Endodermal cell (in vitro differentiated cells): ENCODE measurements at regions not wholly inside any gene's neighbourhood (a gene's known extent, or its start where the extent isn't known, plus 50 kb on each side); places are given as distances from the start of the nearest gene placed in this dataset.

Experiments used
- DNase-seq: peaks from one replicate; pipeline ENCODE4 v3.0.0-alpha.2; 2017
- H3K27ac ChIP-seq: 2 replicates; pipeline ENCODE4 v1.5.1; 2013; ENCODE audit warnings: mild to moderate bottlenecking, low read depth, low read length, moderate library complexity
- H3K27me3 ChIP-seq: 2 replicates; pipeline ENCODE4 v1.6.1; 2013; ENCODE audit warnings: mild to moderate bottlenecking, low read length, moderate library complexity; ENCODE audit not compliant: insufficient read depth, control insufficient read depth, poor library complexity, severe bottlenecking
- H3K36me3 ChIP-seq: 2 replicates; pipeline ENCODE4 v1.7.0; 2013; ENCODE audit warnings: mild to moderate bottlenecking, low read length, moderate library complexity; ENCODE audit not compliant: control insufficient read depth, insufficient read depth
- H3K4me1 ChIP-seq: one replicate; pipeline ENCODE4 v1.7.0; 2013; ENCODE audit warnings: low read length; ENCODE audit not compliant: control insufficient read depth, insufficient read depth
- H3K4me3 ChIP-seq: 2 replicates; pipeline ENCODE4 v1.5.1; 2013; ENCODE audit warnings: mild to moderate bottlenecking, low read length, moderate library complexity
- H3K9ac ChIP-seq: 2 replicates; pipeline ENCODE4 v1.6.1; 2013; ENCODE audit warnings: mild to moderate bottlenecking, low read length, moderate library complexity; ENCODE audit not compliant: poor library complexity, severe bottlenecking; ENCODE audit errors: extremely low read depth
- H3K9me3 ChIP-seq: 2 replicates; pipeline ENCODE4 v1.6.1; 2013; ENCODE audit warnings: mild to moderate bottlenecking, low read length, moderate library complexity; ENCODE audit not compliant: control insufficient read depth
- H3K27ac Mint-ChIP-seq: 2 replicates; pipeline ENCODE4 v1.8.0; 2020; ENCODE audit warnings: mixed read lengths
- H3K27me3 Mint-ChIP-seq: 2 replicates; pipeline ENCODE4 v1.8.0; 2021; ENCODE audit warnings: mild to moderate bottlenecking, mixed read lengths; ENCODE audit not compliant: insufficient read depth
- H3K36me3 Mint-ChIP-seq: 2 replicates; pipeline ENCODE4 v1.8.0; 2020; ENCODE audit warnings: low read depth, mixed read lengths
- H3K4me1 Mint-ChIP-seq: 2 replicates; pipeline ENCODE4 v1.8.0; 2020; ENCODE audit warnings: mixed read lengths
- H3K4me3 Mint-ChIP-seq: 2 replicates; pipeline ENCODE4 v1.8.0; 2020; ENCODE audit warnings: mild to moderate bottlenecking, moderate library complexity, mixed read lengths
- H3K9me3 Mint-ChIP-seq: 2 replicates; pipeline ENCODE4 v1.8.0; 2020; ENCODE audit warnings: mild to moderate bottlenecking, mixed read lengths
- WGBS, 2 experiments: methylation state at CpG; one replicate each; pipeline versions ENCODE4 v1.1.5 to v1.1.7; 2013; ENCODE audit warnings: missing lambda C conversion rate in 2 of 2, mixed read lengths in 1 of 2; ENCODE audit not compliant: insufficient coverage in 1 of 2, insufficient read length in 1 of 2; 5-methylcytosine and 5-hydroxymethylcytosine counted together
- TF ChIP-seq, protein P1 (sequence below): fragments of 200-600 bp; sonication (generic); conservative IDR thresholded peaks from 2 replicates; pipeline ENCODE4 v1.5.0; 2021; ENCODE audit warnings: antibody characterized with exemption, mild to moderate bottlenecking

DNA sequence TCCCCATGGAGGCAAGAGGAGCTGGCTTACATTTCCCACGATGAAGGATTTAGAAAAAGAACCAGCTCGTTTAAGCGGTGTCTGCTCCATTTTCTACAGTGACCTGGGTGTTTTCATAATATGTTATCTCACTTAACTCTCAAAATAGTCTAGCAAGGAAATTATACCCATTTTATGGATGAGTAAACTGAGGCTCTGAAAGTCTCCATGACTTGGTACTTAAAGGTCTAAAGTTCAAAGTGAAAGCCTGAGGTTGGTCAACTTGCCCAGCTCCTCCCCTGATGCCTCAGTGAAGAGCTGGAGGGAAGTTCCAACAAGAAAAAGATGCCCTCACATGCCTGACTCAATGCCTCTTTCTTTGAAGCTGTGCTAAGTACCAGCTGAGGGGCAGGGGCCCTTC lies 232.0 kb downstream of the CBLN1 start:
- H3K36me3 ChIP-seq = no peaks in the 10 kb centered on the region
- no peaks in the 10 kb centered on the region for H3K9me3 ChIP-seq
- H3K4me1 ChIP-seq = peaks cover 3% of the 10 kb centered on the region
- Mint-ChIP-seq H3K4me1 (no peaks in the 10 kb centered on the region), H3K4me3 (no peak overlapping the region), H3K27ac (no peak overlapping the region), H3K9me3 (no peaks in the 10 kb centered on the region), H3K36me3 (no peaks in the 10 kb centered on the region), H3K27me3 (peaks cover 5% of the 10 kb centered on the region)
- DNase-seq = no peak
- no peak overlapping the region for H3K9ac ChIP-seq
- H3K4me3 ChIP-seq = no peak overlapping the region
- no peak overlapping the region for H3K27ac ChIP-seq
- no peaks in the 10 kb centered on the region for H3K27me3 ChIP-seq
- TF ChIP-seq, protein P1, sequence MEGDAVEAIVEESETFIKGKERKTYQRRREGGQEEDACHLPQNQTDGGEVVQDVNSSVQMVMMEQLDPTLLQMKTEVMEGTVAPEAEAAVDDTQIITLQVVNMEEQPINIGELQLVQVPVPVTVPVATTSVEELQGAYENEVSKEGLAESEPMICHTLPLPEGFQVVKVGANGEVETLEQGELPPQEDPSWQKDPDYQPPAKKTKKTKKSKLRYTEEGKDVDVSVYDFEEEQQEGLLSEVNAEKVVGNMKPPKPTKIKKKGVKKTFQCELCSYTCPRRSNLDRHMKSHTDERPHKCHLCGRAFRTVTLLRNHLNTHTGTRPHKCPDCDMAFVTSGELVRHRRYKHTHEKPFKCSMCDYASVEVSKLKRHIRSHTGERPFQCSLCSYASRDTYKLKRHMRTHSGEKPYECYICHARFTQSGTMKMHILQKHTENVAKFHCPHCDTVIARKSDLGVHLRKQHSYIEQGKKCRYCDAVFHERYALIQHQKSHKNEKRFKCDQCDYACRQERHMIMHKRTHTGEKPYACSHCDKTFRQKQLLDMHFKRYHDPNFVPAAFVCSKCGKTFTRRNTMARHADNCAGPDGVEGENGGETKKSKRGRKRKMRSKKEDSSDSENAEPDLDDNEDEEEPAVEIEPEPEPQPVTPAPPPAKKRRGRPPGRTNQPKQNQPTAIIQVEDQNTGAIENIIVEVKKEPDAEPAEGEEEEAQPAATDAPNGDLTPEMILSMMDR = no peak
- WGBS, 2 experiments = 96 to 100% methylated on average over 3 of the region's 3 CpGs

DNA sequence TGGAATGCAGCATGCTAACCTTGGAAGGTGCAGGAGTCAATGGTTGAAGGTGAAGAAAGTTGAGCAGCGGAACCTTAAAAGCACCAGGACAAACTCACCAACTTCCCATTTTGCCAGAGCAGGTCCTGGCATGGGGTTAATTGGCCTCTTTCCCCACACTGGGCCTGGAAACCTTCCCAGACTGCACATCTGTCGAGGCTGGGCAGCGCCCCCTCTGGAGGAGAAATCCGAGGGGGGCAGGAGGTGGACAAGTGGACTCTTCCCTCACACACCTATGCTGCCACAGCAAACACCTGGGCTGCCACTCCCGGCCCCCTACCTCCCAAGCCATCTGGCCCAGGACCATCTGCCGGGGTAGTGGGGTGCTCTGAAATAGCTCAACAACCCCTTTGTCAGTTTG lies 232.4 kb downstream of the CBLN1 start:
- Histone ChIP-seq H3K27ac (no peak overlapping the region), H3K27me3 (no peaks in the 10 kb centered on the region), H3K9me3 (no peaks in the 10 kb centered on the region), H3K9ac (no peak overlapping the region), H3K4me3 (no peak overlapping the region), H3K36me3 (no peaks in the 10 kb centered on the region), H3K4me1 (peaks cover 3% of the 10 kb centered on the region)
- Mint-ChIP-seq H3K27me3 (peaks cover 5% of the 10 kb centered on the region), H3K4me3 (no peak overlapping the region), H3K9me3 (no peaks in the 10 kb centered on the region), H3K4me1 (no peaks in the 10 kb centered on the region), H3K27ac (no peak overlapping the region), H3K36me3 (no peaks in the 10 kb centered on the region)
- TF ChIP-seq, protein P1 = no peak
- DNase-seq = no peak
- WGBS, 2 experiments = 90 to 100% methylated on average over 1 to 6 of the region's 6 CpGs

DNA sequence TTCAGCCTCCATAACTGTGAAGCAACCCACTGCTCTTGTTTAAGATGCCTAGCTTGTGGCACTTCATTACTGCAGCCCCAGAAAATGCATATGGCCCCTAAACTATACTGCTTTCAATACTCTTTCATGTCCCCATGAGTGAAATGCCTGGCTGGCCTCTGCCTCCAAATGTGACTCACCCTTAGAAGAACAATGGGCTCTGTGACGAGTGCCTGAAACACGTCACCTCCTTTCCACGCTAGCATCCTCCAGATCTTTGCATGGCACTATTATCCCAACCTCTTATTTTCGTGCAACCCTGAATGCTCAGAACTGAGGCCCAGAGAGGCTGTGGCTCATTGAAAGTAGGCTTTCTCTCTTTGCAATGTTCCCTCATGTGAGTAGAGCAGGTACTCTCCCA lies 233.1 kb downstream of the CBLN1 start:
- Mint-ChIP-seq H3K9me3 (no peaks in the 10 kb centered on the region), H3K4me1 (no peaks in the 10 kb centered on the region), H3K4me3 (no peak overlapping the region), H3K27ac (no peak overlapping the region), H3K27me3 (peaks cover 5% of the 10 kb centered on the region), H3K36me3 (no peaks in the 10 kb centered on the region)
- TF ChIP-seq, protein P1 = no peak
- Histone ChIP-seq H3K36me3 (no peaks in the 10 kb centered on the region), H3K9me3 (no peaks in the 10 kb centered on the region), H3K4me3 (no peak overlapping the region), H3K27ac (no peak overlapping the region), H3K9ac (no peak overlapping the region), H3K4me1 (peaks cover 3% of the 10 kb centered on the region), H3K27me3 (no peaks in the 10 kb centered on the region)
- DNase-seq = no peak
- 63 to 88% methylated on average over 4 of the region's 4 CpGs for WGBS, 2 experiments
